H1 (cell line): ENCODE measurements at regions not wholly inside any gene's neighbourhood (a gene's known extent, or its start where the extent isn't known, plus 50 kb on each side); places are given as distances from the start of the nearest gene placed in this dataset.

Experiments used
- GABPA ChIP-seq: IDR thresholded peaks from 2 replicates; pipeline ENCODE4 v1.6.1; 2011; ENCODE audit warnings: mild to moderate bottlenecking, low read length, moderate library complexity, borderline replicate concordance; ENCODE audit not compliant: insufficient read depth
- TEAD4 ChIP-seq: IDR thresholded peaks from 2 replicates; pipeline ENCODE4 v1.6.1; 2012; ENCODE audit warnings: low read depth, low read length, inconsistent platforms, mixed read lengths
- TF ChIP-seq, protein P1 (sequence below): IDR thresholded peaks from 2 replicates; pipeline ENCODE4 v1.6.1; 2012; ENCODE audit warnings: inconsistent platforms

DNA sequence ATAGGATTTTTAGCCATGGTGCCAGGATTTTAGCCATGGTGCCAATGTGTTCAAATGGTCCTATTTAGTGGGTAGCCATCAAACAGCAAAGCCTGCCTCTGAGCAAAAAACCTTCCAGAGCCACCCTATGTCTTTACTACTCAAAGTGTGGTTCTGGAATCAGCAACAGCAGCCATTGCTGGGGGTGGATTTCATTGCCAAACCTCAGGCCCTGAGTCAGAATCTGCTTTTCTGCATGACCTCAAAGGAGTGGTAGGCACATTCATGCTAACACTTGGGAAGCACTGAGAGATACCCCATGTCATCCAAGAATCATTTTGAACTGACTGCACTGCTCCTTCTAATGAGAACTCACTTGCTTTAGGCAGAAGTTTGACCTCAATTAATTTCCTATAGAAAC is 603.0 kb downstream of the CDY2B start (continued):
- TF ChIP-seq TEAD4 (no peak), GABPA (no peak)
- TF ChIP-seq, protein P1, sequence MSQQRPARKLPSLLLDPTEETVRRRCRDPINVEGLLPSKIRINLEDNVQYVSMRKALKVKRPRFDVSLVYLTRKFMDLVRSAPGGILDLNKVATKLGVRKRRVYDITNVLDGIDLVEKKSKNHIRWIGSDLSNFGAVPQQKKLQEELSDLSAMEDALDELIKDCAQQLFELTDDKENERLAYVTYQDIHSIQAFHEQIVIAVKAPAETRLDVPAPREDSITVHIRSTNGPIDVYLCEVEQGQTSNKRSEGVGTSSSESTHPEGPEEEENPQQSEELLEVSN: no peak
